GM10266 (cell line): ENCODE measurements at regions not wholly inside any gene's neighbourhood (a gene's known extent, or its start where the extent isn't known, plus 50 kb on each side); places are given as distances from the start of the nearest gene placed in this dataset.

ENCODE experiments used
- DNase-seq: peaks from one replicate; pipeline ENCODE4 v3.0.0; 2012; ENCODE audit errors: extremely low spot score
- TF ChIP-seq, protein P1 (sequence below): IDR thresholded peaks from 2 replicates; pipeline ENCODE4 v1.5.1; 2012; ENCODE audit warnings: mild to moderate bottlenecking, low read depth; ENCODE audit not compliant: control insufficient read depth, insufficient read depth; ENCODE audit errors: missing control alignments

DNA sequence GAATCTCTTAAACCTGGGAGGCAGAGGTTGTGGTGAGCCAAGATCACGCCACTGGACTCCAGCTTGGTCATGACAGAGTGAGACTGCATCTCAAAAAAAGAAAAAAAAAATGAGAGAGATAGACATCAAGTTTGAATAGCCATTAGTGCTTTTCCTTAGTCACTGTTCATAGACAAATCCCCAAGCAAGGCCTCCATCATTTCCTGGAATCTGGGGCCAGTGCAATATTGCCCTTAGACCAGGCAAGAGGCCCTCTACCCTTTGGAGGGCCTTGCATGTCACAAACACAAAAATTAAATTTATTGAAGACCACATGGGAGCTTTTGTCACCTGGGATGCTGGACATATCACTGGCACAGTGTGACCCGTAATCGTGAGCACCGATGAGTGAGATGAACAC is 141.5 kb downstream of the B3GNT2 start:
- DNase-seq, result no peak
- TF ChIP-seq, protein P1, sequence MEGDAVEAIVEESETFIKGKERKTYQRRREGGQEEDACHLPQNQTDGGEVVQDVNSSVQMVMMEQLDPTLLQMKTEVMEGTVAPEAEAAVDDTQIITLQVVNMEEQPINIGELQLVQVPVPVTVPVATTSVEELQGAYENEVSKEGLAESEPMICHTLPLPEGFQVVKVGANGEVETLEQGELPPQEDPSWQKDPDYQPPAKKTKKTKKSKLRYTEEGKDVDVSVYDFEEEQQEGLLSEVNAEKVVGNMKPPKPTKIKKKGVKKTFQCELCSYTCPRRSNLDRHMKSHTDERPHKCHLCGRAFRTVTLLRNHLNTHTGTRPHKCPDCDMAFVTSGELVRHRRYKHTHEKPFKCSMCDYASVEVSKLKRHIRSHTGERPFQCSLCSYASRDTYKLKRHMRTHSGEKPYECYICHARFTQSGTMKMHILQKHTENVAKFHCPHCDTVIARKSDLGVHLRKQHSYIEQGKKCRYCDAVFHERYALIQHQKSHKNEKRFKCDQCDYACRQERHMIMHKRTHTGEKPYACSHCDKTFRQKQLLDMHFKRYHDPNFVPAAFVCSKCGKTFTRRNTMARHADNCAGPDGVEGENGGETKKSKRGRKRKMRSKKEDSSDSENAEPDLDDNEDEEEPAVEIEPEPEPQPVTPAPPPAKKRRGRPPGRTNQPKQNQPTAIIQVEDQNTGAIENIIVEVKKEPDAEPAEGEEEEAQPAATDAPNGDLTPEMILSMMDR, result no peak

DNA sequence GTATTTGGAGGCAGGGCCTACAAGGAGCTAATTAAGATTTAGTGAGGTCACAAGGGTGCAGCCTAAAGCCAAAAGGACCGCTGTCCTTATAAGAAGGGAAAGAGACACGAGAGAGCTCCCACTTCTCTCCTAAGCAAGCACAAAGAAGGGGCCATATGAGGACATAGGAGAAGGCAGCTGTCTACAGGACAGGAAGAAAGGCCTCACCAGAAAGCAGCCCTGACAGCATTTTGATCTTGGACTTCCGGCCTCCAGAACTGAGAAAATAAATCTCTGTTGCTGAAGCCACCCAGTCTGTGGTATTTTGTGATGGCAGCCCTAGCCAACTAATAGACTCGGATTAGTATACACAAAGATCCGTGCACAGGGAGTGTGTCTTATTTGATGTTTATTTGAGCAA is 139.7 kb downstream of the B3GNT2 start:
- TF ChIP-seq, protein P1, result no peak

DNA sequence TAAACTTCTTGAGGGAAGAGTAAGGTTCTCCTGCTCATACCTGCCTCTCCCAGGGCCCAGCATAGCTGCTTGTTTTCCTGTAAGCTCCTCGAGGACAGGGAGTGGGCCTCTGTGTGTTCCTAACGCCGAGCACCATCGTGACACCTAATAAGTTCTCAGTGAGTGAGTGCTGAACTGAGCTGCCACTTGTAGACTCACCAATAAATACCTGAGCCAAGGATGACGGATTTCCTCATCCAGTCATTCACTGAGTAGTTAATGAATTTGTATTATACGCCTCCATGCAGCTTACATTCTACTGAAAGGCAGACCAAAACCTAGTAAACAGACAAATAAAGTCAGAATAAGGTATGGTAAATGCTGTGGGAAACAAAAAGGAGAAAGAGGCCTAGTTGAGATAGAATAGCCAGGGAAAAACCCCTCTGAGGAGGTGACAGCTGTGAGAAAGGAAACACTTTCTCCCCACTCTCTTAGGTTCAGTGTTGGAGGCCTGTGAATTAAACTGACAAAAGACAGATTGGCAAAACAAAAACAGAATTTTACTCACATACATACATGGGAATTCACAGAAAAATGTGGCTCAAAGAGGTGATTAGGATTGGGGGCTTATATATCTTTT is 138.6 kb downstream of the B3GNT2 start:
- TF ChIP-seq, protein P1, result no peak
- DNase-seq, result peak; percentile 46

More for the DNA sequence above, 139.7 kb downstream of the B3GNT2 start:
- no peak for DNase-seq

DNA sequence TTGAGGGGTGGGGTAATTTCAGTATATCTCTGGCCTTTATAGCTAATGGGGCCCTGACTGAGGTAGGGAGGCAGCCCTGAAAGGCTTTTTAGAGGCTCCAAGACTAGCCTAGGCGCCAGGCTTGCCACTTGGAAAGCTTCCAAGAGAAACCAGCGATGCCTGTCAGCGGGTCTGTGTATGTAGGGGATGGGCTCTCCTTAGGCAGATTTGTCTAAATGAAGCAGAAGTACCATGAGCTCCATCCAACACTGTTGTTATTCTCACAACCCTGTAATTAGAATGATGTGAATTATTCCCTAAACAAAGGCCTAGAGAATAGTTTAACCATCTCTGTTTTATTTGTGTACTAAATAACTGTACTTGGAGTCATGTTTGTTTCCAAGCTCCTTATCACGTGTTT is 138.1 kb downstream of the B3GNT2 start:
- TF ChIP-seq, protein P1, result no peak
- no peak for DNase-seq

DNA sequence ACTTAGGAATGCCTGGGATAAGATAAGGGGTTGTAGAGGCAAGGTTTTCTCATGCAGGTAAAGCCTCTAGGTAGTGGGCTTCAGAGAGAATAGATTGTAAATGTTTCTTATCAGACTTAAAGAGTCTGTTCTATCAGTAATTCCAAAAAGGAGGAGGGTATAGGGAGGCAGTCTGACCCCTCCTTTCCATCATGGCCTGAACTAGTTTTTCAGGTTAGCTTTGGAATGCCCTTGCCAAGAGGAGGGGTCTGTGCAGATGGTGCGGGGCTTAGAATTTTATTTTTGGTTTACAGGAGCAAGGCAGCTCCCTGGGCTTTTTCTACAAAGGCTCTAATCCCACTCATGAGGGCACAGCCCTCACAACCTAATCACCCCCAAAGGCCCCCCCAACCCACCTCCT is 135.0 kb downstream of the B3GNT2 start:
- no peak for DNase-seq
- TF ChIP-seq, protein P1, result no peak

DNA sequence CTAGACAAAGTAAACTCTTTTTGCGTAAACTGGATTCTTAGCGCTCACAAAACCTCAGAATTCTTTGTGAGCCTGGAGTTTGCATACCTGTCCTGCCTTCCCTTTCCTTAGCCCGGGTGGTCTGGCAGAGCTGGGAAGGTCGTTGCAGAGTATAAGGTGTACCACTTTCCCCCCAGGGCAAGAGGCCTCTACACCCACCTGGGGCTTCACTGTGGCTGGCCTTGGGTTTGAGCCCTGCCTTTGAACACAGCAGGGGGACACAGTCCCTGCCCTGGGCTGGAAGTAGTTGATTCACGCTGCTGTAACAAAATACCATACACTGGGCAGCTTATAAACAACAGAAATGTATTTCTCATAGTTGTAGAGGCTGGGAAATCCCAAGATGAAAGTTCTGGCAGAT is 133.9 kb downstream of the B3GNT2 start:
- DNase-seq, result no peak
- TF ChIP-seq, protein P1, result no peak

DNA sequence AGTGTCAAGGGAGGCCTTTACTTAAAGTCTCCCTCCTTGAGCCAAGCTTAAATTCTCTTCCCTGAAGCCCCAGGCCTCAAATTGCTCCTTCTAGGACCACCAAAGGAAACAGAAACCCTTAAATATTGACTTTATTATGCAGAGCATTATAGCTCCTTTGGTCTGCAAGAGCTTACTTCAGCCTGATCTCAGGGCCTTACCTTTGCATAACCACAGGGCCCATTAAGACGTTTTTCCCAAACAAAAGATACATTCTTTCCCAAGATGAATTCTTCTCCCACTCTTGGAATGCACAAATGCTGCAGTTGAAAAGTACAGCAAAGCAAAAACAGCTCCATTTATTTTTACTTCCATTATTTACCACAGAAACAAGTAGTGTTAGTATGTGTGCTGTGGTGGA is 130.8 kb downstream of the B3GNT2 start:
- TF ChIP-seq, protein P1, result no peak
- no peak for DNase-seq
